HG02973 (cell line): ENCODE measurements at regions not wholly inside any gene's neighbourhood (a gene's known extent, or its start where the extent isn't known, plus 50 kb on each side); places are given as distances from the start of the nearest gene placed in this dataset.
"Not testable (repeated sequence)": the region's sequence is repeated elsewhere in the genome, so short reads cannot be mapped to it uniquely, and the experiment has no call there.

Source experiments
- ATAC-seq: cut with Tn5 transposase; IDR thresholded peaks from one replicate; pipeline ENCODE4 v1.9.1; 2021; ENCODE audit warnings: moderate library complexity; ENCODE audit not compliant: unreplicated experiment

- no peak for ATAC-seq
Observed at GRCh38 chr3:194860725-194861124, 175.0 kb downstream of the FAM43A start.

DNA sequence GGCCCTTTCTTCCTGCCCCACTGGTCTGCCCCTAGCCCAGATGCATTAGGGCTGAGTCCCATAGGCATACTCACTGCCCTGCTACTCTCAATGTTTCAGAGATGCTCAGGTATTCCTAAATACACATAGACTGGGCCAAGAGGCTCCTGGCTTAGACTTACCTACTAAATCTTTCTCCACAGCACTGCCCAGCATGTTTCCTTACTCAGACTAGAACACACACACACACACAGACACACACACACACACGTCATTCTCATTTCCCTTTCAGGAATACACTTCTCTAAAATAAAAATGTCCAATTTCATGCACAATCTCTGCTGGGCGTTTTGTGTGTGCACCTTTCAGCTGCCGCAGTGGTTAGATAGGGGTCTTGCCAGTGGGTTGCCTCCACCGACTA is 175.7 kb downstream of the FAM43A start:
- ATAC-seq = no peak

GRCh38 chr3:194865061-194865460 is 179.4 kb downstream of the FAM43A start:
- no peak for ATAC-seq

GRCh38 chr3:194865615-194866014 is 179.9 kb downstream of the FAM43A start:
- no peak for ATAC-seq

DNA sequence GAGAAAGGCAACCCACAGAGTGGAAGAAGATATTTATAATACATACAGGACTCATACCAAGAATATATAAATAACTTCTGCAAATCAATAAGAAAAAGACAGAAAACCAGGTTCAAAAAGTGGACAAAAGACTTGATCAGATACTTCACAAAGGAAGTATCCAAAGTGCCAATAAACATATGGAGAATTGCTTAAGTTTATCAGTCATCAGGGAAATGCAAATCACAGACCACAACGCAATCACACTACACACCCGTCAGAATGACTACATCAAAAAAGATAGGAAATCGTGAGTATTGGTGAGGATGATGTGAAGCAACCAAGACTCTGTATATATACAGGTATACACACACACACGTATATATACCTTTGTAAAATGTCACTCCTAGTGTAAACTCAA is 180.6 kb downstream of the FAM43A start:
- ATAC-seq = no peak

GRCh38 chr3:194867270-194867983 is 181.7 kb downstream of the FAM43A start:
- no peak for ATAC-seq

DNA sequence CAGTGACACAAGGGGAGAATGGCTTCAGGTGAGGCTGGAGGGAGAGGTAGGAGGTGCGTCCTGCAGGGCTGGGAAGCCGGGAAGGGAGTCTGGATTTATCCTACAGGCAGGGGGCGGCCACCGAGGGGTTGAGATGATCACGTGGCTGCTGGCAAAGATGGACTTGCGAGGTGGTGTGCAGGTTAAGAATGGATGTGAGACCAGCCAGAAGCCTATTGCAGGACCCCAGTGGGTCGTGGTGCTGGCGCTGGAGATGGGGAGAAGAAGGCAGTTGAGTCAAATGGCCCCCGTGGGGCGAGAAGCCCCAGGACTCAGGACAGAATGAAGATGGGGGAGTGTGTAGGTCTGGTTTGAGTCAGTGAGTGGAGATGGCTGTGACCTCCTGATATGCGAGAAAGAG is 183.1 kb downstream of the FAM43A start:
- no peak for ATAC-seq

GRCh38 chr3:194869482-194870169 is 183.9 kb downstream of the FAM43A start:
- no peak for ATAC-seq

DNA sequence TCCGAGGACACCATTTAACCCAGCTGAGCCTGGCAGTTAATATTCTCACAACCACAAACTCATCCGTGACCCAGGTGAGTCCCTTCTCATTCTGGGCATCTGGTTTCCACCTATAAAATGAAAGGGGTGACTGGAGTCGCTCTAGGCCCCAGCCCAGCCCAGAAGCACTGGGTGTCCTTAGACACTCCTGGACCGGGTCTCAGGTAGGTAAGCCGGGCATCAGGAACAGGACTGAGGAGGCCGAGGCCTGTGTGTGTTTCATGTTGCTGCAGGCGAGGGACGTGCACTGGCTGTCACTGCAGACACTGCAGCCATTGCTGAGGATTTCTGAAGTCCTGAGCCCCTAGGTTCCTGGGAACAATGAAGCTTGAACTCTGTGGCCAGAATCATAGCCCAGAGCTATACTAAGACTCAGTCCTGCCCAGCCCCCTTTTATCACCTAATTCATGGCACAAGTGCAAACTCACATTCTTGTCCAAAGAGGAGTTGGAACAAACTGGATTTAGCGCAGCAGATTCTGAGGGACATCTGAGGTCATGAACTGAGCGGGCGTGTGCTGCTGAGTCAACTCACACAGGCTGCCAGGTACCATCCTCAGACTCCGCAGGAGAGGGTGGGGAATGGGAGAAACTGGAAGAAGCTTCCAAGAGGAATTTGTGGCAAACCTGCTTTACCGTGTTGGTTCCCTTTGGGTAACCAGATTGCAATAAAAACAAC is 184.9 kb downstream of the FAM43A start:
- no peak for ATAC-seq

GRCh38 chr3:194871143-194871863 is 185.6 kb downstream of the FAM43A start:
- peak; percentile 45 for ATAC-seq

- peak; percentile 11 for ATAC-seq
Observed at GRCh38 chr3:194871864-194872668, 186.4 kb downstream of the FAM43A start.

DNA sequence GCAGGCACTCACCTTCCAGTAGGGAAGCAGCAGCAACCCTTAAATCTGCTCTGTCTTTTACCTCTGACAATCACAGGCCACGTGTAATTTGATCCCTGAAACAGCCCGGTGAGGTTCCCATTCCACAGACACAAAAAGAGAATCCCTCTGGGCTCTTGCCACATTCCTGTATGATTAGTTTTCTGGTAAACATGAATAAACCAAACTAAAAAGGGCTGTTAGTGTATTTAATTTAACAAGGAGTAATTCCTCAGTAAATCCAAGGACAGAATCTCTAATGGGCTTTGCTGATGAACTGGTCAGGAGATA is 186.9 kb downstream of the FAM43A start:
- ATAC-seq = no peak

DNA sequence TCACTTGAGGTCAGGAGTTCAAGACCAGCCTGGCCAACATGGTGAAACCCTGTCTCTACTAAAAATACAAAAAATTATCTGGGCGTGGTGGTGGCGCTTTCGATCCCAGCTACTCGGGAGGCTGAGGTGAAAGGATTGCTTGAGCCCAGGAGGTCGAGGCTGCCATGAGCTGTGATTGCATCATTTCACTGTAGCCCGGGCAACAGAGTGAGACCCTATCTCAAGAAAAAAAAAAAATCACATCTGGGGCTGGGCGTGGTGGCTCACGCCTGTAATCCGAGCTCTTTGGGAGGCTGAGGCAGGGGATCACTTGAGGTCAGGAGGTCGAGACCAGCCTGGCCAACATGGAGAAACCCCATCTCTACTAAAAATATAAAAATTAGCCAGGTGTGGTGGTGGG is 187.8 kb downstream of the FAM43A start:
- not testable (repeated sequence) for ATAC-seq

GRCh38 chr3:194874206-194874605 is 188.5 kb downstream of the FAM43A start:
- no peak for ATAC-seq

DNA sequence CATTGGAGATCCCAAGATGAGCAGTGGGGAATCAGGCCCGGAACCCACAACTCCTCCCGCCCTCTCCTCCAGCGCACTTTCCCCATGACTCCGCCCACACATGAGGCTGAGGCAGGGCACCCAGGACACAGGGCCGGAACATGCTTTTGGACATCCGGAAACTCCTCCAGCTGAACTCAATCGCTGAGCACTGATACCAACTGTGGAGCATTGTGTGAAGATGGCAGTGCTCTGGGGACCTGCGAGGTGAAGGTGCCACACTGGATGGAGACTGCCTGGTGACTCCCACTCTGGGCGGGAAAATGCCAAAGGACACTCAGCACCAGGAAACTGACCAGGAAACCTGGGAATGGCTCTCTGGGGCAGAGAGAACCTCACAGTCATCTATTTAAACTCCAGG is 189.1 kb downstream of the FAM43A start:
- ATAC-seq = no peak

- no peak for ATAC-seq
Observed at GRCh38 chr3:194875581-194876402, 190.1 kb downstream of the FAM43A start.

DNA sequence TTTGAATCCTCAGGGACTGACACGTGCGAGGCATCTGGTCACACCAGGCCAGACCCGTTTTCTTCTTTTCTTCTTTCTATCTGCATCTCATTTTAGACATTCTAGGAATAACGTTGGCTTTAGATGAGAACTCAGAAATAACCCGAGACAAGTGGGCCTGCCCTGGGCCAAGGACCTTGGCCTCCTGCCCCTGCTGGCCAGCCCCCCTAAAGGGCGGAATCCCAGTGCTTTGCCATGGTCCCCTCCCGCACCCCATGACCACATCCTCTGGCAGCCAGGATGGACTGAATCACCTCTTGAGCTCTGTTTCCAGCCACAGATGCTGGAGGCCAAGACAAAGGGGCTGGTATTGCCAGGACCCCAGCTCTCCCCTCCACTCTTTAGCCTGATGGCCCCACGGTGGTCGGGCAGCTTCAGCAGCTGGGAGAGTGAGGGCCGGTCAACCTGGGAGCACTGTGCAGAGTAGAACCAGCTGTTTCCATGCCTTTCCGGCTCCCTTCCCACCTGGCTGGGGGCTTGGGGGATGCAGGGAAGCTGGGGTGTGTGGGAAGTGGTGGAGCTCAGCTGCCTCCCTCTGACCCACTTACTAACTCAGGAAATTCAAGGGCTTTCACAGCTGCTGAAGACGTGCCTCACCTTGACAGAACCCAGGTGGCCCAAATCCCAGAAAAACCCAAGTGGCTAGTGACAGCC is 190.9 kb downstream of the FAM43A start:
- ATAC-seq = no peak

DNA sequence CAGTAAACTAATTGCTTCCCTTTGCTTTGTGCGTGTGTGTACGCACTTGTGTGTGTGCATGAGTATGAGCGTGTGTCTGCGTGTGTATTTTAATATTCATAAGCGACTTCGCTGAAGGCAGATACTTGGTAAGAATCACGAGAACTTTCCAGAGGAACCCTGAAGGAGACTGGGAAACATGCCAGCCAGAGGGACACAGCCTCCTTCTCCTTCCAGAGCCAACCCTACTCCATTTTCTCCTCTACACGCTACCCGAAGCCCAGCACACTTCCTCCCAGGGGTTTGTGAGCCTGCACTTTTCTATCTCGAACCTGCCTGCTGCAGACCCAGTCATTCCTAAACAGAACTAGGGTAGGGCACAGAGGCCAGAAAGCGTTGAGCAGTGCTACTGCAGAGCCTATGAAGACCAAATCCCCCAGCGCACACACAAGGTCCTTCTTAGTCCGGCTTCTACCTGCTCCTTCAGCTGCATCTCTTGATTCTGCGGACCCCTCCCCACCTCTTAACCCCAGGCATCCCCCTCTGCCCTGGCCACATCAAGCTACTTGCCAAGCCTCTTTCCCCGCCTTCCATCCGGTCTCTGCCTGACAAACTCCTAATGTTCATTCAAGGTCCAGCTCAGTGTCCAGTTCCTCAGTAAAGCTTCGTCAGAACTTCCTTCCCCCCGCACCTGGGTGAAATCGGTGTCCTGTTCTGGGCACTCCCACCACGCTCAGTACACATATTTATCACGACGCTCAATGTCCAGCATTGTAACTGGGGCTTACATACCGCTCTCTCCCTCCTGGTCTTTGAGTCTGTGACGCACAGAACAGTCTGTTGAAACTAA is 191.8 kb downstream of the FAM43A start:
- no peak for ATAC-seq
